T-helper 1 cell treated with Interleukin-12 subunit alpha and Interleukin-12 subunit beta and Interleukin-4 antibody, amounts not matched to agents 30 μg/mL and 1 μg/mL, for 36 hours (primary cell): ENCODE measurements at regions not wholly inside any gene's neighbourhood (a gene's known extent, or its start where the extent isn't known, plus 50 kb on each side); places are given as distances from the start of the nearest gene placed in this dataset.
"Not testable (repeated sequence)": the region's sequence is repeated elsewhere in the genome, so short reads cannot be mapped to it uniquely, and the experiment has no call there.

ENCODE experiments used
- H3K27ac Mint-ChIP-seq: one replicate; pipeline ENCODE4 v1.8.0; 2021; ENCODE audit warnings: mild to moderate bottlenecking, mixed read lengths
- H3K27me3 Mint-ChIP-seq: one replicate; pipeline ENCODE4 v1.8.0; 2021; ENCODE audit warnings: low read depth, mixed read lengths
- H3K36me3 Mint-ChIP-seq: one replicate; pipeline ENCODE4 v1.8.0; 2021; ENCODE audit warnings: low read depth, mixed read lengths
- H3K4me1 Mint-ChIP-seq: one replicate; pipeline ENCODE4 v1.8.0; 2021; ENCODE audit warnings: low read depth, mixed read lengths
- H3K4me3 Mint-ChIP-seq: one replicate; pipeline ENCODE4 v1.8.0; 2021; ENCODE audit warnings: mild to moderate bottlenecking, moderate library complexity, mixed read lengths
- H3K9me3 Mint-ChIP-seq: one replicate; pipeline ENCODE4 v1.8.0; 2021; ENCODE audit warnings: mixed read lengths

DNA sequence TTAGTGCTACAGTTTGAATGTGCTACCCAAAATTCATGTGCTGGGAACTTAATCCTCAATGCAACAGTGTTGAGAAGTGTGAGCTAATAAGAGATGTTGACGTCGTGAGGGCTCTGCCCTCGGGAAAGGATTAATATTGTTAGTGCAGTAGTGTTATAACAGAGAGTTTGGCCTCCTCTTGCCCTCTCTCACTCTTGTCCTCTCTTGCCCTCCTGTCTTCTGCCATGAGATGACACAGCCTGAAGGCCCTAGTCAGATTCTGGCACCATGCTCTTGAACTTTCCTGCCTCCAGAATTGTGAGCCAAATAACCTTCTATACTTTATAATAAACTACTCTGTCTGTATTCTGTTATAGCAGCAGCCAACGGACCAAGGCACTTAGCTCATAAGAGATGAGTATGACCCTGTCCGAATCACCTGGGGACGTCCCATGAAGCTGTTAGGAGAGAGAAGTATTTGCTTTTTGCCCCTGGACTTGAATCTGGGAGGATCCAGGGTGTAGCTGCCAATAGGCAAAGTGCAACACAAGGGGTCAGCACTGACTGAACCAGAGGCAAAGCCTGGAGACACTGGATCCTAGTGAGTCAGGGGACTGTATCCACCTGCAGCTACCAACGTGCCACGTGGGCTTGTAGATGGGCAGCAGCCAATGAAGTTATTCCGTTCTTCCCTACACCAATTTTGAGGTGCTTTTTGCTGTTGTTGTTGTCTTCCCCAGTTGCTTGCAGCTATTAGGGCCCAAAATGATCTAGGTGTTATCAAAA lies 233.7 kb downstream of the THBS2 start:
- no peaks in the 10 kb centered on the region for H3K27me3 Mint-ChIP-seq

DNA sequence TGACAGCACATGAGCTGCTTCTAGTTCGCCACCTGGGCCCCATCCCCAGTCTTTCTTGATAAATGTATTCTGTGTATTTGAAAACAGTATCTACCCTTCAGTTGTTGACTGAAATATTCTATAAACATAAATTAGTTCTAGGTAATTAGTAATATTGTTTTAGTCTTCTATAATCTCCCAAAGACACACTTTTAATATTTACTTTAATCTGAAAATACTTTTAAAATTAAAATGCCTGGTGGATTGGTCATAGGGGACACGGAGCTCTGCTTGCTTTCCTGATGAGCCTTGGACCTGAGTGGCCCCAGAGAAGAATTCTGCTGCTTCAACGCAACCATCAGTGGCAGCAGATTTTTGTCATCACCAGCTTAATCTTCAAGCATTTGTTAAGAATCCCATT lies 234.5 kb downstream of the THBS2 start:
- Mint-ChIP-seq H3K36me3 (no peaks in the 10 kb centered on the region), H3K27me3 (no peaks in the 10 kb centered on the region), H3K9me3 (peaks cover 11% of the 10 kb centered on the region), H3K27ac (no peak overlapping the region), H3K4me3 (no peak overlapping the region), H3K4me1 (no peaks in the 10 kb centered on the region)

More for the DNA sequence above, 233.7 kb downstream of the THBS2 start:
- H3K9me3 Mint-ChIP-seq = peaks cover 11% of the 10 kb centered on the region
- H3K4me3 Mint-ChIP-seq = no peak overlapping the region
- H3K4me1 Mint-ChIP-seq = no peaks in the 10 kb centered on the region
- H3K27ac Mint-ChIP-seq = no peak overlapping the region
- no peaks in the 10 kb centered on the region for H3K36me3 Mint-ChIP-seq

- Mint-ChIP-seq H3K4me3 (no peak overlapping the region), H3K27ac (no peak overlapping the region), H3K27me3 (peaks cover 3% of the 10 kb centered on the region), H3K4me1 (no peaks in the 10 kb centered on the region), H3K36me3 (no peaks in the 10 kb centered on the region), H3K9me3 (peaks cover 8% of the 10 kb centered on the region)
These were observed 236.9 kb downstream of the THBS2 start for GRCh38 chr6:169016758-169017157.

GRCh38 chr6:169014211-169015197 lies 239.1 kb downstream of the THBS2 start:
- Mint-ChIP-seq H3K27me3 (peaks cover 3% of the 10 kb centered on the region), H3K4me1 (no peaks in the 10 kb centered on the region), H3K4me3 (no peak overlapping the region), H3K9me3 (peaks cover 8% of the 10 kb centered on the region), H3K36me3 (no peaks in the 10 kb centered on the region), H3K27ac (no peak overlapping the region)

DNA sequence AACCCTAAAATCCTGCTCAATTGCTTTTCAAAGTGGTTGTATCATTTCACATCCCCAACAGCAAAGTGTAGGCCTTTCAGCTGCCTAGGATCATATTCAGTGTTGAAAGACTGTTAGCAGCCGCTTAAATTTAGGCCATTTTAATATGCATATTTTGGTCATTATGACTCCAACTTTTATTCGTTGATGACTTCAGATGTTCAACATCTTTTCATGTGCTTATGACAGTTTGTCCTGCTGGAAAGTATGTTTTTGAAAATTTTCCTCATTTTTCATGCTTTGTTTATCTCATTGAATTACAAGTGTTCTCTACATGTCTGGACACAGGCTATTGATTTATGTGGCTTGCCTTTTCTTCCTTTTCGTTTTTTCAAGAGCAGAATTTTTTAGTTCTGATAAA lies 244.0 kb downstream of the THBS2 start:
- Mint-ChIP-seq H3K27ac (no peak overlapping the region), H3K27me3 (peaks cover 3% of the 10 kb centered on the region), H3K9me3 (no peaks in the 10 kb centered on the region), H3K4me1 (no peaks in the 10 kb centered on the region), H3K4me3 (no peak overlapping the region), H3K36me3 (no peaks in the 10 kb centered on the region)

- no peaks in the 10 kb centered on the region for H3K4me1 Mint-ChIP-seq
- H3K27ac Mint-ChIP-seq = no peak overlapping the region
- H3K27me3 Mint-ChIP-seq = peaks cover 3% of the 10 kb centered on the region
- no peaks in the 10 kb centered on the region for H3K36me3 Mint-ChIP-seq
- H3K4me3 Mint-ChIP-seq = no peak overlapping the region
- H3K9me3 Mint-ChIP-seq = no peaks in the 10 kb centered on the region
These were observed 244.9 kb downstream of the THBS2 start for GRCh38 chr6:169008641-169009257.

DNA sequence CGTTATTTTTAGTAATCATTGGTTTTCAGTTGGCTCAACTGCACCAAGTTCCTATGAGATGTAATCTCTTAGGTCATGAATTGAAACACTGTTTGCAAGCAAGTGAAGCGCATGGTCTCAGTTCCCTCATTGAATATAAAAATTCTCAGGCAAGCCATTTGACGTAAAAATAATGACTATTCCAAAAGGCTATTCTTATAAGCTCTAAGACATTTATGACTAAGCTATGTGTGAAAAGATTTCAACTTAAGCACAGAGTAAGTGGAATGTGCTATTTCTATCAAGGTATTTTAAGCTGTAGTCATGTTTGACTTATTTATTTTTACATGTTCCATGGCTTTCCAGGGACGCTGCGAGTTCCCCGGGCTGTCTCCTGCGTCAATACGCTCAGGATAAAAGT lies 248.5 kb downstream of the THBS2 start:
- Mint-ChIP-seq H3K27ac (no peak overlapping the region), H3K4me3 (no peak overlapping the region), H3K27me3 (no peaks in the 10 kb centered on the region), H3K4me1 (no peaks in the 10 kb centered on the region), H3K9me3 (no peaks in the 10 kb centered on the region), H3K36me3 (no peaks in the 10 kb centered on the region)

DNA sequence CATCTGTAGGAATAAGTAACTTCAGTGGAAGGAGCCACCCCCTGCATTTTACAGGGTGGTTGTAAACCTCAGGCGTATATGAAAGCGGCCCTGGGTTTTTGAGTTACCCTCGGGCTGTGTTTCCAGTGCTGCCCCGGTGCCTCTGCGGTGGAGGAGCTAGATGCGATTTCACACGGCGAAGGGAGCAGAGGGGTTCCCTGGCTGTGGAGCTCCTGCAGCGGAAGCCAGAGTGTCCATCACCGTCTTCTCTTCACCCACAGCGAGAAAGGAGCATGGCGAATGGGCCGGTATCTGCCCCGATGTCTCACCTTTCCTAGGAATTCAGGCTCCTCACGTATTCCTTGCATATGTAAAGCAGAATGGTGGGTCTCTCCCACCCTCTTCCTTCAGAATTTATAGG lies 253.6 kb downstream of the THBS2 start:
- H3K4me1 Mint-ChIP-seq = no peaks in the 10 kb centered on the region
- H3K27ac Mint-ChIP-seq = no peak overlapping the region
- H3K4me3 Mint-ChIP-seq = no peak overlapping the region
- no peaks in the 10 kb centered on the region for H3K36me3 Mint-ChIP-seq
- no peaks in the 10 kb centered on the region for H3K9me3 Mint-ChIP-seq
- H3K27me3 Mint-ChIP-seq = no peaks in the 10 kb centered on the region

DNA sequence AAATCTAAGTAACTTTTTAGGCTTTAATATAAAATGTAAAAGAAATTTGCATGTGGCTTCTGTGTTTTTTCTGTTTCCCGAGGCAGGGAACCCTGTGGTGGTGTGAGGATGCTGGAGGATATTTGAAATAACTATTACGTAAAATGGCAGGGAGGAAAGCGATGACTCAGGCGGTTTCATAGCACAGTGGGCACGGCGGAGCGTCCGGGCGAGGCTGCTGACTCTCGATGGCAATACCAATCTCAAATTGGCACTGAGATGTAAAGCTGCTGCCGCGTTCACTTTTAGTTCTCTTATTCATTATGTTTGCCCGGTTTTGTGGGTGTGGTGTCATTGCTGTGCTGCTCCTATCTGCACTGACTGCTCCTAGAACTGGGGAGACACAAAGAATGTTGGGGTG lies 254.3 kb downstream of the THBS2 start:
- no peak overlapping the region for H3K4me3 Mint-ChIP-seq
- no peaks in the 10 kb centered on the region for H3K36me3 Mint-ChIP-seq
- H3K27ac Mint-ChIP-seq = no peak overlapping the region
- H3K27me3 Mint-ChIP-seq = no peaks in the 10 kb centered on the region
- no peaks in the 10 kb centered on the region for H3K4me1 Mint-ChIP-seq
- H3K9me3 Mint-ChIP-seq = no peaks in the 10 kb centered on the region

DNA sequence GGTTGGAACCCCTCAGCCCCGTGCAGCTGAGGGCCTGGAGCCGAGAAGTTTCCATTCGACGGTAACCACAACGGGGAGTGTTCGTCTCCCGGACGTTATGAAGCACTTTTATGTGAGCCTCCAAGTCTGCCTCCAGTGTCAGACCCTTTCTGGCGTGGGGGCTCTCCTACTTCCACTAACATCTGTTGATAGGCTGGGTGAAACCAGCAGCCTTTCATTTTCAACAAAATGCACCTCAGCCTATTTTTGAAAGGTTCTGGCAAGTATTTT lies 257.4 kb downstream of the THBS2 start:
- no peaks in the 10 kb centered on the region for H3K9me3 Mint-ChIP-seq
- H3K36me3 Mint-ChIP-seq = no peaks in the 10 kb centered on the region
- H3K4me3 Mint-ChIP-seq = no peak overlapping the region
- H3K4me1 Mint-ChIP-seq = no peaks in the 10 kb centered on the region
- no peaks in the 10 kb centered on the region for H3K27me3 Mint-ChIP-seq
- no peak overlapping the region for H3K27ac Mint-ChIP-seq

DNA sequence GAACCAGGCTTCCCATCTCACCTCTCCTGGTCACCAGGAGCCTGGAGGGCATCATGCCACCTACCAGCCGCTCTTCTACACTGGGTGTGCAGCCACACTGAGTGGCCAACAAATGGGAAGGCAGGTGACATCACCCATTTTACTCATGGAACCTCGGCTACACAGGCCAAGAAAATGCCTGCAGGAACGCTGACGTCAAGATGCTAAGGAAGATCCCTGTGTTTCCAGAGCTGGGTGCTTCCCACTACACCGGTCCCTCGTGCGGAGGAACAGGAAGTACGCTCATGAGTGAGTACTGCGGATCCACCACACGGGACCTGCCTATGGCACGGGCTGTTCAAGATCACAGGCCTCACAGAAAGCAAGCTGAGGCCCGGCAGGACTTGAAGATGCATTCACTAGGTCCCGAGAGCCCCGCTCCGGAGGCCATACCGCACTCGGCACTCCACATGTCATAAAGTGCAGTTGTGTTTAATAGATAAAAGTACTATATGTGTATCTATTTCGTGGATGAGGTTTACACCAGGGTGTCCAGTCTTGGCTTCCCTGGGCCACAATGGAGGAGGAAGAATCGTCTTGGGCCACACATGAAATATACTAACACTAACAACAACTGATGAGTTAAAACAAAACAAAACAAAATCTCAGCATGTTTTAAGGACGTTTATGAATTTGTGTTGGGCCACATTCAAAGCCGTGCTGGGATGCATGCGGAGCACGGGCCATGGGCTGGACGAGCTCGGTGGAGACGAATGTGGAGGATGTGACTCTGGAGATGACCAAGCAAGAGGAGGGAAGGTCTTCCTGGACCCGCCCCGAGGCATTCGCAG lies 257.9 kb downstream of the THBS2 start:
- no peaks in the 10 kb centered on the region for H3K27me3 Mint-ChIP-seq
- H3K36me3 Mint-ChIP-seq = no peaks in the 10 kb centered on the region
- H3K27ac Mint-ChIP-seq = no peak overlapping the region
- H3K4me3 Mint-ChIP-seq = no peak overlapping the region
- H3K9me3 Mint-ChIP-seq = no peaks in the 10 kb centered on the region
- no peaks in the 10 kb centered on the region for H3K4me1 Mint-ChIP-seq

DNA sequence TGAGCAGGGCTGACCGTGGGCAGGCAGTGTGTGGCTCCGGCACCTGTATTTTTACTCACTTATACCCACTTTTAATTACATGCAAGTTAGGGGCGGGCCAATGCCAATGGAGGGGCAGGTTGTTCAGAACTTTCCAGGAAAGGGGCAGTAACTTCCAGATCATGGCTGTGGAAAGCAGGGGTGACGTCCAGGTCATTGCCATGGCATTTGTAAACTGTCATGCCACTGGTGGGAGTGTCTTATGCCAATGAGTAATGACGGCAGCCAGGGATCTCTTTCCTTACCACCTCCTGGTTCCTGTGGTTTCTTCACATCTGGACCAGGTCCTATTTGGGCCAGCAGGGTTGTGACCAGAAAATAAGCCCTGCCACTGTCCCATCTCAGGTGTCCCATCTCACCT lies 258.7 kb downstream of the THBS2 start:
- H3K9me3 Mint-ChIP-seq = no peaks in the 10 kb centered on the region
- H3K4me3 Mint-ChIP-seq = no peak overlapping the region
- no peaks in the 10 kb centered on the region for H3K4me1 Mint-ChIP-seq
- H3K27ac Mint-ChIP-seq = no peak overlapping the region
- H3K36me3 Mint-ChIP-seq = no peaks in the 10 kb centered on the region
- H3K27me3 Mint-ChIP-seq = no peaks in the 10 kb centered on the region

GRCh38 chr6:168992446-168993144 lies 261.1 kb downstream of the THBS2 start:
- H3K4me3 Mint-ChIP-seq = no peak overlapping the region
- no peaks in the 10 kb centered on the region for H3K9me3 Mint-ChIP-seq
- H3K27ac Mint-ChIP-seq = no peak overlapping the region
- no peaks in the 10 kb centered on the region for H3K36me3 Mint-ChIP-seq
- no peaks in the 10 kb centered on the region for H3K27me3 Mint-ChIP-seq
- H3K4me1 Mint-ChIP-seq = no peaks in the 10 kb centered on the region

- H3K4me1 Mint-ChIP-seq, H3K9me3 Mint-ChIP-seq, H3K27me3 Mint-ChIP-seq, H3K36me3 Mint-ChIP-seq, H3K27ac Mint-ChIP-seq, H3K4me3 Mint-ChIP-seq: not testable (repeated sequence)
These were observed 262.0 kb downstream of the THBS2 start for GRCh38 chr6:168991695-168992094.
